HG03039 (cell line): ENCODE measurements at regions not wholly inside any gene's neighbourhood (a gene's known extent, or its start where the extent isn't known, plus 50 kb on each side); places are given as distances from the start of the nearest gene placed in this dataset.

Experiments used
- ATAC-seq: cut with Tn5 transposase; IDR thresholded peaks from one replicate; pipeline ENCODE4 v1.9.1; 2021; ENCODE audit warnings: mild to moderate bottlenecking, moderate library complexity; ENCODE audit not compliant: unreplicated experiment

DNA sequence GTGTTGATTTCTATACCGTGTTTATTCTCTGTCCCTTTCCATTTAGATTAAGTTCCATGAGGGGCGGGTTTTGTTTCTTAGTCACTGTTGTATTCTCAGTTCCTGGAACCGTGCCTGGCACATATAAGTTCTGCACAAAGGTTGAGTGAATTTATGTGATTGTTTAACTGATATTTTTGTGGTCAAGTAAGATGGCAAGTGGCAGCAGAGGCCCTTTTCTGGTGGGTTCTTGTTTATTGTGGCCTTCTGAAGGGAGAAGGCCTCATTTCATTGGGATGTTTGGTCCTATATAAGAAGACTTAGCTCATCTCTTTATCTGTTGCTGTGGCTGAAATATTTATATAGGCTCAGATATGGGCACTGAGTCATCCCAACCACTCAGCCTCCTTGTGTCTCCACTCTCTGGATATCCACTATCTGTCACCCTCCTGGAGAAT, 262.5 kb downstream of the PSAT1 start:
- ATAC-seq: no peak

GRCh38 chr9:78562021-78562420, 265.1 kb downstream of the PSAT1 start:
- no peak for ATAC-seq

- ATAC-seq: no peak
Measured at GRCh38 chr9:78563269-78563668, 266.3 kb downstream of the PSAT1 start.

DNA sequence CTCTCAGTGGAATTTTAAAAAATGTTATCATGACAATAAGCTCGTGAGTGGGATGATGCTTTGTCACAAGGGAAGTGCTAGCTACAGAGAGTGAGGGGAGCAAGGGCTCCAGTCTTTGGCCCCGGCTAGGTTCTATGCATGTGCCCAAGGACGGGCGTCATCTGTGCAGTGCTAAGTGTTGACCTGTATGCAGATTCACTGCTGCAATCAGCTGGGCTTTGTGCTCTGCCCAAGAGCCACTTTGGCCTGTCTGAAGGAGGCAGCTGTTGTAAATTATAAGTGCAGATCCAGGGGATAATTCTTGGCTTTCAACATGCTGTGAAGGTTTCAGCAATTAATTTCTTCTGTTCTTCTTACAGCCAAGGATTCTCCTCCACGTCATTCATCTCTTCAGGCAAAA, 268.6 kb downstream of the PSAT1 start:
- no peak for ATAC-seq

DNA sequence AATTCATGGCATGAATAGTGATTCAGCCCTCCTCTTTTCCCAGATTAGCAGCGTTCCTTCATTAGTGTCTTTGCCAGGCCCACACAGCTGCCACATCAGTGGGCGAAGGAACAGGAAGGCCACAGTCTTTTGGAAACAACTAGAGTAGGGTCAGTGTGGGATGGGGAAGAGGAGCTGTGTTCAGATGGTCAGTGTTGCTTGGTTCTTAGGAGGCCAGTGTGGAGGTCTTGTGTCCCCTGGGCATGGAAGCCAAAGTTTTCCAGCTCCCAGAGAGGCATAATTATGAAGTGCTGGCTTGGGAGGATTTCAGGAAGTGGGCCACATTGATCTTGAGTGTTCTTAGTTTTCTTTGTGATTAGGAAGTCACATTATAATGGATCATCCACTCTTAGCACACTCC, 269.6 kb downstream of the PSAT1 start:
- no peak for ATAC-seq

DNA sequence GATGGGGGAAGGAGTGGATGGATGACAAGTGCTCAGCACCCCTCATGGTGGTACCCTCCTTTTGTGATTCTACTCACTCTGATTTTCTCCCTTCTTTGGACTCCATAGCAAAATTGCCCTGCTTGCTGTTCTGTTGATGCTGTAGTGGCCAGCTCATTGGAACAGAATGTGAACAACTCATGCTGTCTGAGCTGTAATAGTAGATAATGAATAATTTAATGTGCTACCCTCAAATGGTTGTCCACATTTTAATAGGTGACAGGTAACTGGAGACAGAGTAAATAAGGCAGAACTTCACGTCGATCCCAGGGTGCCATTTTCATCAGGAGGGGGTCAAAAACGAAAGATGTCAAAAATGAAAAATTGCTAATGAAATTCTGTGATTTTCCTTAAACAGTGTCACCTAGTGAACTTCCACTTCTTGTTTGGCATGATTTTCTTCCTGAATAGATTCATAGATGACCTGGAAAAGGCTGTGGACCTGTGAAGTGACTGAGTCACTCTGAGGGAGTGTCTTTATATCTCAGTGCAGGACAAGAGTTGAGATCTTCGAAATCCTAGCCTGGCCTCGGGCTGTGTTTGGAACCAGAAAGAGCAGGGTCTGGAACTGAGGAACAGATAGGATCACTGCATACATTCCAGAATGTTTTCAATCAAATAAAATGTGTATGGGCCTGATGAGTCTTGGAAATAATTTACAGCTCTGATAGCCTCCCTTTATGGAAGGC, 270.2 kb downstream of the PSAT1 start:
- ATAC-seq: no peak

- no peak for ATAC-seq
Measured at GRCh38 chr9:78567693-78568092, 270.8 kb downstream of the PSAT1 start.

GRCh38 chr9:78568774-78569173, 271.8 kb downstream of the PSAT1 start:
- ATAC-seq: no peak

DNA sequence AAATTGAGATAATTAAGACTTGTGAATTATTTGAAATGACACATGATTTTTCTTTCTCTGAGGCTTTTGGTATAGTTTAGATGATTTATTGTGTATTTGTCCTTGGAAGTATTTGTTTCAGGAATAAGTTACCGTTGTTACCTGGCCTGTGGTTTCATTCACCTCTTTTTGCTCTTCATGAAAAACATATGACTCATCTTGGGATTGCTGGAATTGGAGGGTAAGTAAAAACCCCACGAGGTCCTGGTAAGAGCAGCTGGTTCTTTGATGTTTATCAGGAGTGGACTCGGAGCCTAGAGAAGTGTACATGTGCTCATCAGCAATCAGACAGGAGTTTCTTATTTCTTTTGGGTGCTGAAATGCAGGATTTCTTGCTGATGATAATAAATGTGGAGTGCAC, 275.3 kb downstream of the PSAT1 start:
- ATAC-seq: no peak

GRCh38 chr9:78573205-78573604, 276.3 kb downstream of the PSAT1 start:
- ATAC-seq: no peak

GRCh38 chr9:78573669-78574068, 276.7 kb downstream of the PSAT1 start:
- no peak for ATAC-seq

GRCh38 chr9:78574354-78575045, 277.6 kb downstream of the PSAT1 start:
- no peak for ATAC-seq

- no peak for ATAC-seq
Measured at GRCh38 chr9:78575081-78575480, 278.2 kb downstream of the PSAT1 start.

DNA sequence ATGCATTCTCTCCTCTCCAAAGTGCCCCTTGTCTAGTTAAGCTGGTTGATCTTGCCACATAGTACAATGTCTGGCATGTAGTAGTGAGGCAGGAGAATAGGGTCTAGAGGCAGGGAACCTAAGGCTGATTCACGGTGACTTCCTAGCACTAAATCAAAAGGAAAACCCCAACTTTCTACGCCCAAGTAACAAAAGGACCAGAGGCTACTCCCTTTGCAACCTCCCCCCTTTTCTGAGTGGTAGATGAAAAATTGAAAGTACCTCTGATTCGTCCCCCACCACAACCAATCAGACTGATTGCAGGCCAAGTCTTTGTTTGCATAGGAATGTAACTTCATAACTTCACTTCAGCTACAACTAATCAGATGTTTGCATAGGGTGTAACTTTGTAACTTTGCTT, 278.8 kb downstream of the PSAT1 start:
- no peak for ATAC-seq

GRCh38 chr9:78577156-78577906, 280.4 kb downstream of the PSAT1 start:
- ATAC-seq: no peak

GRCh38 chr9:78578072-78578471, 281.1 kb downstream of the PSAT1 start:
- no peak for ATAC-seq

- ATAC-seq: no peak
Measured at GRCh38 chr9:78582821-78583220, 285.9 kb downstream of the PSAT1 start.

DNA sequence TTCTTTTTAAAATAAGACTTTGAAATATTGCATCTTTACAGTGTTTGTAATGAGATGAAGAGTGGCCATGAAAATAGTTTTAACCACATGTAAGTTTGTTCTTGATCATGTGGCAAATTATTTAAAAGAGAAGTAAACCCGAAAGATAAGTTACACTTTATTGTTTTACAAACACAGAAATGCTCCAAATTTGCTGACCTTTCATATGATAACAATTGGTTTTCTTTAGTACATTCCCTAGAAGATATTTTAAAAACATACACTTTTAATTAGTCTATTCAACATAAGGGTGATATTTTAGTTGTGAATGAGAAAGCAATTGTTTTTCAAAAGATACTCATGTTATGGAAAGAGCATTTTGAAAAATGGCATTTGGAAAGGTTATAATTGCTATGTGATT, 287.7 kb downstream of the PSAT1 start:
- no peak for ATAC-seq

- no peak for ATAC-seq
Measured at GRCh38 chr9:78585909-78586308, 289.0 kb downstream of the PSAT1 start.

DNA sequence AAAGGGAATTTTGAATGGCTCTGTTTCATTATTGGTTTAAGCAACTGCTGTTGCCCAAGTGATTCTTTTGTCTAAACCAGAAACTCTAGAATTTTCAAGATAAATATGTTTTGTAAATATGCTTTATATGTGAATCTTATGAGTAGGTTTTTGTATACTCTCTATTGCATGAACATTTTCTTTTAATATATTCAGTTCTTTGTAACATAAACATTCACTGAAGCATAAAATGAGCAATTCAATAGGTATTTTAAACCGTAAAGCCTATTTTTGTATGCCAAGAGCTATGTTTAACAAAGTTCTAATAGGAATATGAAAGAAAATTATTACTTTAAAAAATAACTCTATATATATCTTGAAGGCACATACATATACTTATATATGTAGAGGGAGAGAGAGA, 293.1 kb downstream of the PSAT1 start:
- ATAC-seq: no peak

DNA sequence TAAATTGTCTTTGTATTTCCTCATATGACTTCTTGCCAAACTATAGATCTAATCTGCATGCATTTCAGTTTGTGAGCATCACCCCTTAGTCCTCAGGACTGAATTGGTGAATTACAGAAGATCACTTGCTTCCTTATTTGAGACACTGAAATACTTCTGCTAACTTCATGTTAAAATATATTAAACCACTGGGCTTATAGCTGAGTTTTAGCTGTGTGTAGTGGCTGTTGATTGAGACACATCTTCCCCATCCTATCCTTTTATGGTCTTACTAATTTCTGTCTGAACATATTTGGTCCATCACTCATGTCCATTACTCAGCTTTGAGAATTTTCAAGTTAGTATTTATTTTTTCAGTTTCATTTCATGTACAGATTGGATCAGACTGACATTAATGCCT, 295.9 kb downstream of the PSAT1 start:
- no peak for ATAC-seq
